H1 (cell line): ENCODE measurements at regions not wholly inside any gene's neighbourhood (a gene's known extent, or its start where the extent isn't known, plus 50 kb on each side); places are given as distances from the start of the nearest gene placed in this dataset.

Source experiments
- CTCF ChIA-PET: fragments of 300-600 bp; sonication (Branson Sonifier 250); formaldehyde crosslinking; loops from one replicate; lab custom pipeline; 2021; ENCODE audit not compliant: partially characterized antibody; lab: Charles Lee
- POLR2A ChIA-PET: fragments of 300-600 bp; sonication (Branson Sonifier 250); formaldehyde crosslinking; loops from one replicate; lab custom pipeline; 2021; ENCODE audit warnings: inconsistent platforms; ENCODE audit not compliant: partially characterized antibody; lab: Charles Lee
- DNase-seq, 2 experiments: peaks; one replicate each; pipeline versions ENCODE4 v3.0.0 to v3.0.0-alpha.2; 2010 to 2022; ENCODE audit warnings: low spot score in 2 of 2, low read depth in 1 of 2, mixed read lengths in 1 of 2
- FAIRE-seq: peaks from 2 replicates; lab custom pipeline; 2011; peaks lifted over from hg19 to GRCh38; lab: Jason Lieb, UNC
- H2AFZ ChIP-seq: 2 replicates; pipeline ENCODE4 v1.8.1; 2012; ENCODE audit warnings: low read length, inconsistent platforms
- H2AK5ac ChIP-seq: 2 replicates; pipeline ENCODE4 v1.6.1; 2013; ENCODE audit warnings: low read depth, low read length
- H2BK120ac ChIP-seq: replicated peaks from 2 replicates; pipeline ENCODE3; 2013; ENCODE audit warnings: low read depth, low read length, inconsistent platforms
- H2BK12ac ChIP-seq: 2 replicates; pipeline ENCODE4 v1.6.1; 2013; ENCODE audit warnings: low read depth, low read length
- H2BK15ac ChIP-seq: 2 replicates; pipeline ENCODE4 v1.6.1; 2013; ENCODE audit warnings: low read length
- H2BK20ac ChIP-seq: 2 replicates; pipeline ENCODE4 v1.6.1; 2013; ENCODE audit warnings: low read length
- H2BK5ac ChIP-seq: 2 replicates; pipeline ENCODE4 v1.6.1; 2013; ENCODE audit warnings: low read depth, low read length
- H3K14ac ChIP-seq: 2 replicates; pipeline ENCODE4 v1.6.1; 2013; ENCODE audit warnings: inconsistent platforms; ENCODE audit not compliant: insufficient read length
- H3K18ac ChIP-seq: 2 replicates; pipeline ENCODE4 v1.6.1; 2013; ENCODE audit warnings: low read length; ENCODE audit errors: extremely low read depth
- H3K23ac ChIP-seq: 2 replicates; pipeline ENCODE4 v1.6.1; 2013; ENCODE audit warnings: inconsistent platforms; ENCODE audit not compliant: insufficient read length
- H3K23me2 ChIP-seq: 2 replicates; pipeline ENCODE4 v1.6.1; 2013; ENCODE audit warnings: low read depth, low read length
- H3K27ac ChIP-seq: 2 replicates; pipeline ENCODE4 v1.6.1; 2011; ENCODE audit warnings: low read depth, low read length, inconsistent platforms
- H3K27me3 ChIP-seq, 4 experiments: replicated peaks in 1 of 4; 1 replicate in 1 of 4; 2 replicates in 3 of 4; pipeline versions ENCODE4 v1.6.1 to v1.8.1; 2011 to 2013; ENCODE audit warnings: low read length in 3 of 4, mild to moderate bottlenecking in 3 of 4, inconsistent platforms in 2 of 4, mixed read lengths in 2 of 4, moderate library complexity in 1 of 4; ENCODE audit not compliant: control insufficient read depth in 3 of 4, insufficient read depth in 3 of 4; ENCODE audit errors: extremely low read depth in 1 of 4
- H3K36me3 ChIP-seq, 4 experiments: 2 replicates each; pipeline versions ENCODE4 v1.6.1 to v1.8.1; 2011 to 2013; ENCODE audit warnings: mild to moderate bottlenecking in 4 of 4, low read length in 3 of 4, moderate library complexity in 2 of 4, control low read depth in 1 of 4, inconsistent platforms in 1 of 4; ENCODE audit not compliant: insufficient read depth in 4 of 4, control insufficient read depth in 2 of 4
- H3K4ac ChIP-seq: replicated peaks from 2 replicates; pipeline ENCODE3; 2013; ENCODE audit warnings: low read length, low read depth, mixed read lengths, inconsistent platforms; ENCODE audit not compliant: insufficient read length
- H3K4me1 ChIP-seq, 4 experiments: replicated peaks in 1 of 4; 1 replicate in 1 of 4; 2 replicates in 3 of 4; pipeline versions ENCODE4 v1.6.1 to v1.8.1; 2011 to 2013; ENCODE audit warnings: low read length in 3 of 4, inconsistent platforms in 2 of 4, mixed read lengths in 1 of 4; ENCODE audit not compliant: insufficient read depth in 4 of 4, control insufficient read depth in 3 of 4
- H3K4me2 ChIP-seq, 2 experiments: 2 replicates each; pipeline versions ENCODE4 v1.6.1 to v1.8.1; 2011 to 2013; ENCODE audit warnings: low read depth in 2 of 2, low read length in 2 of 2, control low read depth in 1 of 2, inconsistent platforms in 1 of 2, mild to moderate bottlenecking in 1 of 2; ENCODE audit not compliant: insufficient read depth in 1 of 2
- H3K4me3 ChIP-seq, 4 experiments: fragments of 200-600, 300-600 bp in 1 of 4; sonication (generic), shearing (Covaris generic), sonication (Bioruptor Twin) in 1 of 4; 2 replicates each; pipeline versions ENCODE4 v1.5.1 to v1.8.1; 2011 to 2016; ENCODE audit warnings: low read length in 4 of 4, low read depth in 3 of 4, control low read depth in 2 of 4, inconsistent platforms in 2 of 4, mild to moderate bottlenecking in 2 of 4, mixed read lengths in 1 of 4, moderate library complexity in 1 of 4; ENCODE audit not compliant: insufficient read depth in 2 of 4; ENCODE audit errors: extremely low read depth in 1 of 4
- H3K56ac ChIP-seq: replicated peaks from 2 replicates; pipeline ENCODE3; 2013; ENCODE audit warnings: low read depth, mild to moderate bottlenecking, mixed read lengths, low read length, inconsistent platforms; ENCODE audit not compliant: insufficient read length
- H3K79me1 ChIP-seq: 2 replicates; pipeline ENCODE4 v1.6.1; 2013; ENCODE audit warnings: low read depth, low read length, control low read depth
- H3K79me2 ChIP-seq, 2 experiments: 2 replicates each; pipeline versions ENCODE4 v1.6.1 to v1.8.1; 2012 to 2013; ENCODE audit warnings: low read length in 2 of 2, mild to moderate bottlenecking in 2 of 2, inconsistent platforms in 1 of 2; ENCODE audit not compliant: insufficient read depth in 2 of 2, control insufficient read depth in 1 of 2
- H3K9ac ChIP-seq, 4 experiments: replicated peaks in 1 of 4; 1 replicate in 1 of 4; 2 replicates in 3 of 4; pipeline versions ENCODE4 v1.6.1 to v1.8.1; 2011 to 2013; ENCODE audit warnings: low read depth in 3 of 4, low read length in 3 of 4, control low read depth in 2 of 4, mild to moderate bottlenecking in 2 of 4, moderate library complexity in 2 of 4, inconsistent platforms in 1 of 4; ENCODE audit errors: extremely low read depth in 1 of 4
- H3K9me3 ChIP-seq, 2 experiments: 2 replicates each; pipeline versions ENCODE4 v1.6.1 to v1.8.1; 2012 to 2013; ENCODE audit warnings: mild to moderate bottlenecking in 2 of 2, moderate library complexity in 2 of 2, control low read depth in 1 of 2, inconsistent platforms in 1 of 2, low read depth in 1 of 2, low read length in 1 of 2, mixed read lengths in 1 of 2; ENCODE audit not compliant: insufficient read depth in 2 of 2
- H4K20me1 ChIP-seq, 2 experiments: replicated peaks in 1 of 2; 2 replicates each; pipeline versions ENCODE3 to v1.8.1; 2011 to 2013; ENCODE audit warnings: inconsistent platforms in 2 of 2, low read length in 2 of 2, mild to moderate bottlenecking in 1 of 2; ENCODE audit not compliant: insufficient read depth in 2 of 2, control insufficient read depth in 1 of 2
- H4K5ac ChIP-seq: 2 replicates; pipeline ENCODE4 v1.6.1; 2013; ENCODE audit warnings: low read length, low read depth, mixed read lengths, inconsistent platforms; ENCODE audit not compliant: insufficient read length
- H4K8ac ChIP-seq: 2 replicates; pipeline ENCODE4 v1.8.0; 2013; ENCODE audit warnings: mild to moderate bottlenecking, moderate library complexity, low read length, inconsistent platforms; ENCODE audit not compliant: insufficient read depth; ENCODE audit errors: extremely low read depth
- H4K91ac ChIP-seq: replicated peaks from 2 replicates; pipeline ENCODE3; 2013; ENCODE audit warnings: low read length, mixed read lengths, inconsistent platforms; ENCODE audit not compliant: insufficient read length
- POU5F1 ChIP-seq: IDR thresholded peaks from 2 replicates; pipeline ENCODE4 v1.6.1; 2011; ENCODE audit warnings: low read depth, mild to moderate bottlenecking, low read length, moderate library complexity
- RBBP5 ChIP-seq: IDR thresholded peaks from 2 replicates; pipeline ENCODE4 v1.7.1; 2012; ENCODE audit warnings: low read depth, mild to moderate bottlenecking, inconsistent platforms, low read length, moderate library complexity, borderline replicate concordance
- SIX5 ChIP-seq: IDR thresholded peaks from 2 replicates; pipeline ENCODE4 v1.6.1; 2011; ENCODE audit warnings: mild to moderate bottlenecking, low read depth, low read length
- YY1 ChIP-seq: IDR thresholded peaks from 2 replicates; pipeline ENCODE4 v1.6.1; 2011; ENCODE audit warnings: low read depth, mild to moderate bottlenecking, low read length
- WGBS, 2 experiments: shearing (Covaris generic) in 1 of 2; methylation state at CpG; one replicate each; pipeline versions ENCODE4 v1.1.6 to v1.1.7; 2013 to 2015; ENCODE audit warnings: low lambda C conversion rate in 2 of 2, mixed read lengths in 2 of 2, inconsistent platforms in 1 of 2, low coverage in 1 of 2, missing lambda C conversion rate in 1 of 2; ENCODE audit not compliant: insufficient replicate concordance in 2 of 2, insufficient coverage in 1 of 2, insufficient read length in 1 of 2; ENCODE audit errors: extremely low coverage in 1 of 2, missing lambda C conversion rate in 1 of 2; 5-methylcytosine and 5-hydroxymethylcytosine counted together
- TF ChIP-seq, protein P1 (sequence below): IDR thresholded peaks from 2 replicates; pipeline ENCODE4 v1.6.1; 2011; ENCODE audit warnings: low read depth, mild to moderate bottlenecking, low read length; ENCODE audit not compliant: insufficient read depth

DNA sequence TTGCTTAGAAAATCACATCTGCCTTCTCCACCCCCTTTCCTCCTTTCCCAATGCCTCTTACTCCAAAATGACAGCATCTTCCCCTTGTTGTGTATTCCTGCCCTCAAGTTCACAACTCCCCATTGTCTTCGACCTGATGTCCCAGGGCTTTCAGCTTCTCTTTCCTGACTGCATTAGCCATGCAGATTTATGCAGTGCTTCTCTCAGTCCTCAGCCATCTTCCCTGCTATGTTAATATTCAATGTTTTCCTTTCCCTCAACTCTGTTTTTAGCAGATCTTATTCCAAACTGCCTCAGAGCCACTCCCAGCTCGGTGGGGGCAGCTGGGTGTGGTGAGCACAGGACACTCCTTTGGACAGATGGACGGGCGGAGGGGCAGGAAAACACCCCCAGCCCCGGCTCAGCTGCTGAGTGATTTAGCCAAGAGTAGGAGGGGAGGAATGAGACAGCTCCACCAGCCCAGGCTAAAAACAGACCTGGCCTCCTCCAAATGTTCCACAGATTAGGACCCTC is 71.0 kb downstream of the CD2 start:
- H3K9ac ChIP-seq = no peak overlapping the region
- H3K14ac ChIP-seq = no peak overlapping the region
- no peaks in the 10 kb centered on the region for H3K9me3 ChIP-seq
- H3K4ac ChIP-seq = no peak overlapping the region
- peak overlapping the region; percentile 85 for H2BK12ac ChIP-seq
- H4K5ac ChIP-seq = no peak overlapping the region
- H2BK5ac ChIP-seq = peak overlapping the region; percentile 63; the same call in 1 of the 2 replicates
- FAIRE-seq (no peak), DNase-seq (no peak)
- no peaks in the 10 kb centered on the region; the same call in 1 of the 2 replicates for H3K23me2 ChIP-seq
- H3K27me3 ChIP-seq = no peaks in the 10 kb centered on the region
- no peak overlapping the region for H3K4me2 ChIP-seq
- H3K27ac ChIP-seq = no peak overlapping the region
- no peak overlapping the region for H3K4me3 ChIP-seq
- H3K23ac ChIP-seq = no peak overlapping the region
- peaks cover 0 to 9% (median 6%) of the 10 kb centered on the region in 4 experiments; a peak in 5 of 7 replicates for H3K4me1 ChIP-seq
- peak overlapping the region; percentile 83 for H2AFZ ChIP-seq
- H4K20me1 ChIP-seq = no peaks in the 10 kb centered on the region
- no peaks in the 10 kb centered on the region for H3K79me2 ChIP-seq
- H2BK20ac ChIP-seq = peak overlapping the region; percentile 28; the same call in 1 of the 2 replicates
- H3K79me1 ChIP-seq = no peaks in the 10 kb centered on the region
- H3K36me3 ChIP-seq = no peaks in the 10 kb centered on the region
- H2AK5ac ChIP-seq = no peak overlapping the region
- H3K56ac ChIP-seq = no peak overlapping the region
- H2BK120ac ChIP-seq = no peak overlapping the region
- POLR2A ChIA-PET = no interaction called here
- H2BK15ac ChIP-seq = no peak overlapping the region; the same call in 1 of the 2 replicates
- no peak overlapping the region for H4K8ac ChIP-seq
- H4K91ac ChIP-seq = no peak overlapping the region
- TF ChIP-seq RBBP5 (no peak), POU5F1 (0 out of 2 replicates have a peak, but pooled peaks have one; percentile 2), YY1 (peak; percentile 84), SIX5 (no peak)
- TF ChIP-seq, protein P1, sequence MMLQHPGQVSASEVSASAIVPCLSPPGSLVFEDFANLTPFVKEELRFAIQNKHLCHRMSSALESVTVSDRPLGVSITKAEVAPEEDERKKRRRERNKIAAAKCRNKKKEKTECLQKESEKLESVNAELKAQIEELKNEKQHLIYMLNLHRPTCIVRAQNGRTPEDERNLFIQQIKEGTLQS = no peak
- peak overlapping the region; percentile 51; the same call in 1 of the 2 replicates for H3K18ac ChIP-seq
- 74% methylated on average over 5 of the region's 5 CpGs; no CpG with 5 or more reads in 1 of the 2 experiments for WGBS, 2 experiments
- CTCF ChIA-PET = interaction anchor here (0.7 to 4.4 kb wide), 9 partner anchors 8 to 229 kb away, joined by 3 to 17 read pairs (median 4); no protein-coding TSS in a partner anchor
